Kidney glomerular epithelial cell (primary cell): ENCODE measurements at regions not wholly inside any gene's neighbourhood (a gene's known extent, or its start where the extent isn't known, plus 50 kb on each side); places are given as distances from the start of the nearest gene placed in this dataset.

Experiments
- DNase-seq: peaks from one replicate; lab custom pipeline; 2025; lab: John Stamatoyannopoulos, UW

DNA sequence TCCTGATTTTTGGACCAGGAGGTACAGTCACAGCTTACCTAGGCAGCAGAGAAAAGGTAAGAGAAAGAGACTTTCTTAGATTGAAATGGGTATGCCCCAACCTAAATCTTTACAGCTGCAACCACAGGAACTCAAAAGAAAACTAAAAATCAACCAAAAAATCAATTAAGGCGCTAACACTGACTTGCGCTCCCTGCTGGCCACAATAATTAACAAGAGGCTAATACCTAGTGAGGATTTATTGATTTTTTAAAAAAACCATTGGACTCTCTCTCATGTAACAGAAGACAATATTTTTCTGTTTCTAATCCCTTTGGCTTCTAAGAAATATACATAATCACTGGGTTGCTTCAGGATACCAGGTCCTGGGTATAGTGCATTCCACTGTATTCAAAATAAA lies 153.9 kb upstream of the TENM3 start:
- no peak for DNase-seq

DNA sequence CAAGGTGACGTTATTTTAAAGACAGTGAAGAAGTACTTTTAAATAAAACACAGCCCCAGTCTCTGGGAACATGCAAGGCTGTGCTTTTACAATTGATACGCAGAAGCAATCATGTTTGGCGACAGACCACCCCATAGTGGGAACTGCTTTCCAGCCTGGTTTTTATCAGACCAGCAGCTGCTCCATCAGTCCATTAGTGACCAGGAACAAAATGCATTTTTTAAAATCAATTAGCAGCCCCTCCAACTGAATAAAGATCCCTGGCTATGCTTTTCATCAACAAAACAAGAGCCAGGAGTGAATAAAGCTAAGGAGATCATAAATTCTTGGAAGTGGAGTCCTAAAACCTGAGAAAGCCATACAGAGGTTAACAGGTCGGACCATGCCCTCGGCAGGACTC lies 153.0 kb upstream of the TENM3 start:
- DNase-seq = no peak

DNA sequence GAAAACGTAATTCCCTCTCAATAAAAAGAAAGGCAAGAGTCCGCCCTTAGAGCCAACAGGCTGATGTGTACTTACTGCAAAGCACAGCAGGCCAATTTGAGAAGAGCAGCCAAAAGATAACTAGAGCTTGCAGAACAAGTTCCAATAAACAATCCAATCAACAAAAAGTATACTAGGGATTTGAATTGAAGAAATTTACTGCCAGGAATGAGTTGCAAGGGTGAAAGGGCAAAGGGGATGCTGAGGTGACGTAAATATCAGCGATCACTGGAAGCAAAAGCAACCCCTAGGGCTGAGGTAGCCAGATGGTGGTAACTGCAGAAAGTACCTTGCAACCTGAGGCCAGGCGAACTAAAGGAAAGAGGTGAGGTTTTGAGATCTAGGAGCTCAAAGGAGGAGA lies 152.1 kb upstream of the TENM3 start:
- no peak for DNase-seq

DNA sequence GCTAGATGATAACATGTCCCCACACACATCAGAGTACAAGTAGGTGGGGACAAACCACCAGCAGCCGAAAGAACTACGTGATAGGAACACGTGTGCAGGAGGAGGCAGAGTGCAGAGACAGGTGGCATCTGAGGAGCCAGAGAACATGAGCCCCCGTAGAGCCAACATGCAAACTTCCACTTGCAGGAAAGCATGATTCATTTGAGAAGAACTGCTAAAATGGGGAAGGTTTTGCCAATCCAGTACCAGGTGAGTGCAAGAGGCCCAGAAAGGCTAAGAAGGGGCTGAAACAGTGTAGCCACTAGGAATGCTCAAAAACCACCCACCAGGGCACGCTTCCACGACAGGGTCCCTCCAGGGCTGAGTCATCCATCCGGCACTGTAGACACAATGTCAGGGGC lies 149.8 kb upstream of the TENM3 start:
- no peak for DNase-seq

DNA sequence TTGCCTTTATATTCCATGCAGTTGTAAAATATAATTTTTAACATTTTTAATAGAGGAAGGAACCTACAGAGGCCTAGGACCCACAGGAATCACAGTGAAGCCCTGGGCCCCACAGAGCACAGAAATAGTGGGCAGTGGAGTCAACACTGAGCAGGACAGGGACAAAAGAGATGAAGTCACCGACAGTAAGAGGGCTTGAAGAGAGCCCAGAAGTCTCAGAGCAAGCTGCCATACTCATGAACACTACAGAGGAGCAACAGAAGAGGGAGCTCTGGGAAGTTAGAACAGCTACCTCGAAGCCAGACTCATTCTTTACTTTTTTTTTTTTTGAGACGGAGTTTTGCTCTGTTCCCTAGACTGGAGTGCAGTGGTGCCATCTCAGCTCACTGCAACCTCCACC lies 149.3 kb upstream of the TENM3 start:
- DNase-seq = no peak

DNA sequence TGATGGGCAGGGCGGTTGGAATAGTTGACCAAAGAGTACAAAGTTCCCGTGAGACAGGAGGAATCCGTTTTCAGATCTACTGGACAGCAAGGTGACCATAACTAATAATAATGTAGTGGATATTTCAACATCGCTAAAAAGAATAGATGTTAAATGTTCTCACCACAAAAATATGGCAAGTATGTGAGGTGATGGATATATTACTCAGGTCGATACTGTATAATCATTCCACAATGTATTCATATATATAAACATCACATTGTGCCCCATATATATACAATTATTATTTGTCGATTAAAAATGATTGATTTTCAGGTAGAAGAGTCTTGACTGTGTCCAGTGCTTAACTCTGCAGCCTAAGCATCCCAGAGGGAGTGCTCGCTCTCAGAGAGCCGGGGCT lies 141.6 kb upstream of the TENM3 start:
- DNase-seq = no peak

DNA sequence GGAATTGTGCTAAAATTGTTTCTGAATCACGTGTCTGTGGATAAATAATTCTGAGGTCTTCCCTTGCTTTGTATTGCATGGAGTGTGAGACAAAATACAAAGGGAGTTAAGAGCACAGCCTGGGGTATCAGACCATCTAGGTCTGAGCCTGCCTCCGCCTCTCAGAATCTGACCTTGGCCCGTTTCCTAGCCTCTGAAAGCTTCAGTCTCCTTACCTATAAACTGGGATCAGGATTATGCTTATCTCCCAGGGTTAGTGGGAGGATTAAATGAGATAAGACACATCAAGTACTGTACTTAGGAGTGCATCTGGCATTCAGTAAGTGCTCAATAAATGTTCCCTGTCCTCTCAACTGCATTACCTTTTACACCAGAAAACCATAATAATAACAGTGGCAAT lies 140.6 kb upstream of the TENM3 start:
- DNase-seq = no peak

DNA sequence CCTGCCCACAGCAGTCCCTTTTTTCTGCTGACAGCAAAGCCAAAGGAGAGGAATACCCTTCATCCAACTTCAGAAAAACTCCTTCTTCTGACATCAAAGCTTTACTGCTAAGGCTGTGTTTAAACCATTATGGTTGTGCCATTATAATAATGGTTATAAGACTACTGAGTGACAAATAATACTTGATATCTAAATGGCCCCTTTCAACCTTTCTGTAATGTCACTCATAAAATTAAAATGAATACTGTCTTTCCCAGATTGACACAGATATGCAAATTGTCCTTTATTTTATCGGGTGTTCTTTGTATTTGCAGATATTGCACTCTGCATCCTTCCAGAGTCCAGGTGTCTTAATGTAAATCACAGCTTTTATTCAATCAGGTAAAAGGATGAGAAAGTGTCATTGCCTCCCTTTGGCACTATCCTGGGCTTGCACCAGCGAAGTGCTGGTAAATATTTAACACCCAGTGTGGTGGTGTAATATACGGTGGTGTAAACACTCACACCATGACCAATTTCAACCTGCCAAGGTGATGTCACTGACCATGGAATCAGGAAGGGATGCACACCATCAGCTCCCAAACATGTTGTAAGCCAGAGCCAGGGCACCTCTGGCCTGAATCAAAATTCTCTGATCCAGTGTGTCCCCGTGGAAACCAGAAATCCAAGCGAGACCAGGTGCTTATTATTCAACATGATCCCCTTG lies 139.4 kb upstream of the TENM3 start:
- DNase-seq = no peak

DNA sequence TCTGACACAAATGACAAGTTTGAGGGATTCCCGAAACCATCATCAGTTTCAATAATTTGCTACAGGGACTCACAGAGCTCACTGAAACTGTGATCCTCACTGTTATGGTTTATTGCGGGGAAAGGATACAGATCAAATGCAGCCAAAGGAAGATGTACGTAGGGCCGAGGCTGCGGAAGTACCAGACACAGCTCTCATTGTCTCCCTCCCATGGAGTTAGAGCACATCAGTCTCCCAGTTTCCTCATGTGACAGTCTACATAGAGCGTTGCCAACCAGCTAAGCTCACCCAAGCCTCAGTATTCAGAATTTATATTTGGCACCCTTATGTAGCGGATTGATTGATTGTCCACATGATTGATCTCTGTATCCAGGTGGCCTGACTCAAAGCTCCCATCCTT lies 137.8 kb upstream of the TENM3 start:
- no peak for DNase-seq

DNA sequence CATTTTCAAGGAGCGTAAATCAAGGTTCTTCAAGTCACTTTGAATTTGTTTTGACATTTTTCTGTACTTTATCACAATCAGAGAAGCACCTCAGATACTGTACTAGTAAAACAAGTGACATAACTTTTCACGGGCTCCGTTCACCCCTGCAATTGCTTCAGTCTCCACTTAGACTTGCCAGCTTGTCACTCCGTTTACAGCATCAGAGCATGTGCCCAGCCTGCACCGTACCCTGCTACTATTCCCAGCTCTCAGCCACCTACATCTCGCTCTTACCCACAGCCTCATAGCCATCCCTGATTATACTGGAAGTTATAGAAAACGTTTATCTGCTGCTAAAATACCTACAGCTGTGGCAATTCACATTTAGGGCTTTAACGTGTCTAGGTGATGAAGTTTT lies 135.3 kb upstream of the TENM3 start:
- no peak for DNase-seq

DNA sequence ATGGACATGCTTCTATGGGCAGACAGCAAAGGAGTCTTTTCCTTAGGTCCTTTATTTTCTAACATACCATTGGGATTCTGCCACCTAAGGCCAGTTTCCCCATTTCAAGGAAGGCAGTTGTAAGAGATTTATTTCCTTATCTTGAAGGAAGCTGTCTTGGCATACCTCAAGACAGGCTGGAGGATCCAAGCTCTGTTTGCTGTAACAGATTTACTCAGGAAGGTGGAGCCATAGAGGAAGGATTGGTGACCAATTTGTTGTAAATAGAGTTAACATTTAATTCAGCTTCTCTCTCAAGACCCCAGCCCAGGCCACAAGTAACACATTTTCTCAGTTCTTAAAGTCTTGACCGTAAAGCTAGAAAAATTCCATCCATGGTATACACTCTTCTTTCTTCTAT lies 131.6 kb upstream of the TENM3 start:
- no peak for DNase-seq

DNA sequence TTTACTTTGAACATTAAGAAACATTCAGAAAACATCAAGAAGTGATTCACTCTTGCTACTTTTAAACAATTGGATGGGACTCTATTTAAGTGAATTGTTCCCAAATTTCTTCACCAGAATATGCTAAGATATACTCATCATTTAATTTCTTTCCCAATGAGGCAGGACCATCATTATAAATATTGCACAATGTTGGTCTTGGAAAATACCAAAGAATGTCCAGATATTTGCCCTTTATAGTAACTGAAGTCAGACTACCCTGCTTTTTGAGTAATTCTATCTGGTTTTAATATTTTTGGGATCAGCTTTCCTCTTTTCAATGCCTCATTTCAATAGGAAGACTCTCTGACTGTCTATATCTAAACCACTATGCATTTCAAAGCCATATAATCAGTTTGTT lies 129.4 kb upstream of the TENM3 start:
- DNase-seq = no peak

DNA sequence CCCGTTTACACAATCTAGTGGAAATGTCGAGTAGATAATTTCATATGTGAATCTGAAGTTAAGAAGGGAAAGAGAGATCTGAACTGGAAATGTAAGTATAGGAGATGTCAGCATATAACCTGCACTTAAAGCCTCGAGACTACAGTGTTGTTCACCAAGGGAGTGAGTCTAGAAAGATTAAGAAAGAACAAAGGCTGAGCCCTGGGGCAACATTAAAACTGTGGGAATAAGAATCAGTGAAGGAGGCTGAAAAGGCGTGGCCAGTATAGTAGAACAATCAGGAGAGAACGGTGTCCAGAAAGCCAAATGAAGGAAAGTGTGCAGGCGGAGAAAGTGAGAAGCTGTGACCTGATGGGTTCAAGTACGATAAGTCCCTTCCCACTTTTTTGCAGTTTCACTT lies 118.8 kb upstream of the TENM3 start:
- no peak for DNase-seq

DNA sequence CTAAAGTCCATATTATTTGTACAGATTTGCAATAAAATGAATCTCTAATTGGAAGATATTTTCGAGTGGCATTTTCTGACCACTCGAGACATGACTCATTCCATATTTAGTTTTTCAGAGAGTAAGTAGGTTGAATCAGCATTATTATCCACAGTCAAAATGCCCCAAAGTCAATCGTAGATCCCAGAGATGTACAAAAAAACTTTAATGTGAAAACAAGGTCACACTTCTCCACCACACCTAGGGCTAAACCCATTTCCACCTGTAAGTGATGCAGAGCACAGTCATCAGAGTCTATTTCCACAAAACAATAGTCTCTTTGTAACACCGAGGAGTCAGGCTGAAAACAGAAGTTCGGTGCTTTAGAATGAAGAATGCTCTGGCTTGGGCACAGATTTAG lies 117.1 kb upstream of the TENM3 start:
- DNase-seq = no peak

DNA sequence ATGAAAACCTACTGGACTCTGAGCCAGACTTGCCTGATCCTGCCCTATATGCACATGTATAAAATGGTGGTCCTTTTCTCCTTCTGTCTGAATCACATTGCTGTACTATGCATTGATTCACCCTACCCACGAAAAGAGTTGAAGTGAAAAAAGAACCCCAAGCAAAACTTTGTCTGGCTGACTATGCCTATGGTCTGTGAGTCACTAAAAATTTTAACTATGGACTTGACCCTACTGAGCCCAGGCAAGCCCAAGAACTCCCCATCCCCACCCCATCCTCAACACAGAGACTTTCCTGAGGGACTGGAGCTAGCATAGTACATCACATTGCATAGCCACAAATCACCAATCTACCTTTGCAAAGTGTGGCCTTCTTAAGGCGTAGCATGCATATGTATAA lies 116.6 kb upstream of the TENM3 start:
- no peak for DNase-seq

DNA sequence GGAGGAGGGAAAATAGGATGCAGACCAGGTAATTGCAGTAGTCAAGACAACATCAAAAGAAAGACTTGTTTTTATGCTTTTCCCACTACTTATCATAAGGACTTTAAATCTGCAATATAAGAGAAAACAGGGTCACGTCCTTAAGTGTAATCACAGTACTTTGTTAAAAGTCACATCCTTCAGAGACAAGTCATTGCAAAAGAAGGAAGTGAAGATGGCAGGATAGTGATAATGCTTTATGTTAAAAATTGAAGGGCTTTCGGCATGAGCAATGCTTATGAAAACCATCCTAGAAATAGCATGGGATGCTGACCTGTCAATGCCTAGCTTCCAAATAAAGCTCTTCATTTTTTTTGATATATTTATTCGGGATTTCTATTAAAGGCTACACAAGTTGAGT lies 110.2 kb upstream of the TENM3 start:
- no peak for DNase-seq

DNA sequence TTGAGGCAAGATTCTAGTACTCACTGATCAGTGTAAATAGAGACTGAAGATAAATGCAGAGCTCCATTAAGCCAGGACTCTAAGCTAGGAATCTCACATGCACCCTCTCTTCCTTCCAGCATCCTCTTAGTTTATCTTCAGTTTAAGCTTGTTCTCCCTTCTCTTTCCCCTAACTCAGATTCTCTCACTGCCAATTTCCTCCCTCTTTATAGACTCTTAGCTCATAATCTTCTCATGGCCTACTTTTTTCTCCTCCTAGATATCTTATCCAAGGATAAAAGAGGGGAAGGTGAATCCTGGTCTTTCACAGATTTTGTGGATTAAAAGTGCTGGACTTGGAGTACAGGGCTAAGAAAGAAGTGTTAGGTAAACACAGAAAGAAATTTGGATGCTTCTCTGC lies 108.9 kb upstream of the TENM3 start:
- no peak for DNase-seq

DNA sequence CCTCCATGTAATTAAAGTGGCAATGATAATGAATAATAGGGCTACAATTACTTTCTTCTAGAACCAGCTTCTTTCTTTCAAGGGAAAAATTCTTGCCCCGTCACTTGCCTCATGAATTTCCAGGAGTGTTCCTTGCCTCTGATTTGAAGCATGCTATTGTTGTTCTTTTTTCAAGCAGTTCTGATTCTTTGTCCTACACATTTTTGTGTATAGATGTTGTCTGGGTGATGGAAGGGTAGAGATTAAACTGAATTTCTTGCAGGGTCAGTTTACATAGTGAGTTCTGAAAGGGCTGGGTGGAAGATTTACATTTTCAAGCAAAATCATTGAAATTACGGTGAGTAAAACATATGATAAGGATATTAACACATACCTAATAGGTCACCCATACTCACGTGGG lies 107.0 kb upstream of the TENM3 start:
- no peak for DNase-seq

DNA sequence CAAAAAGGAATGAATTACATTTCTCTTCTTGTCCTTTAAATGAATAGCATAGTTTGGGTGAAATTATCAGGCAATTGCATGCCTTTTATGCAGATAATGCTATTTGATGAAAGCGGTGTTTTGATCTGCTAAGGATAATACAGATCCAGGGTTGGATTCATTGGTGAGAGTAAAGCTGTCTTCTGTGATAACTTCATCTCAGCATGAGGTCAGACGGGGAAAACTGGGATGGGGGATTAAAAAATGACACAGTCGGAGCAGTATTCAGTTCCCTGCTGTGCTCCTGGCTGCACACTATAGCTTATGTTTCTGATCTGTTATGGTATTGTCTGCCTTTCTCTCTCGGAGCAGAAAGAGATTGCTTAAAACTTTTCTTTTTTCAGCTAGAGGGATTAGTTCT lies 105.9 kb upstream of the TENM3 start:
- DNase-seq = no peak

DNA sequence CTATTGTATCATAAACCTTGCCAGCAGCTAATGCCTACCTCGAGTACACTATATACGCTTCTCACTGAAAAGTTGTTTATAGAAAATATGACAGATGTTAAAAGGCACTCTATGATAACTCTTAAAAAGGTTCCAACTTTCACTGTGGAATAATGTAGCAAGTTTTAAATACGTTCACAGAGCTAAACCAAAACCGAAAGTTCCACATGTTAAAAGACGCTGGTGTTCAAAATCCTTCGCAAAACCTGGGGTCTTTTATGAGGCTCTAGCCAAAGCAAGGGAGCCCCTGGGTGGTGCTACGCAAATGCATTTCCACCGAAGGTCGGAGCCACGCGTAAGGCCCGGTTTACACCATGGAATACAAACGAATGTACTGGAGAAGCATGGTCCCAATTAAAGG lies 103.7 kb upstream of the TENM3 start:
- DNase-seq = no peak

DNA sequence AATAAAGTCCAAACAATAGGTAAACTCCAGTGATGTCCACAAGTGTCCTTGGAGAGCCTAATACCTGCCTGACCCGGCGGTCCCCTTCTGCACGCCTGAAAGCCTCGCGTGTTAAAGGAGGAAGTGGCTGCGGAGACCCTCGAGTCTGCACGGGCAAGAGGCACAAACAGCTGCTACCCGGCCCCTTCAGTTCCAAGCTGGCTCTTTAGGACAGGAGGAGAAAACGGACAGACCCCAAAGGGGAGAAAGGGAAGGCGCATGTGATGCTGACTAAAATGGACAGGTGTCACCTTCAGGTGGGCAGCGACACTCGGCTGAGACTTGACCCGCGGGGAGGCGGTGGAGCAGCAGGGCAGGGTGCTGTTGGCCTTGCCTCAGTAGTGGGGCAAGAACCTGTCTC lies 102.7 kb upstream of the TENM3 start:
- no peak for DNase-seq

DNA sequence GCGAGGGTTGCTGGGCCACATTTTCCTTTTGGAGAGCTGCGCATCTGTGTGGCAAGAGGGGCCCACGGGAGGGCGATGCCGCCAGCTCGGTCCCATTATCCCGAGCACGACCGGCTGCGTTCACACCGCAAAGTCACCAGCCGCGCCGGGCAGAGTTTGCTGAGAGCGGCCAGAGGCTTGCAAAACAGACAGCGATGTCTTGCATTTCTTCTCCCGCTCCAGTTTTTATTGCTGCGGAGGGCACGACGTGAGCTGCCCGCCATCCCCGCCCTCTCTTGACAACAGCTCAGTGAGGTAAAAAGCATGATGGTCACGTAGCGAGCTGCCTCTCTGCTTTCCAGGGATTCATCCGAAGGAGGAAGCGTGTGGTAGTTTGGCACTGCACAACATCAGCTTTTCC lies 102.1 kb upstream of the TENM3 start:
- no peak for DNase-seq

DNA sequence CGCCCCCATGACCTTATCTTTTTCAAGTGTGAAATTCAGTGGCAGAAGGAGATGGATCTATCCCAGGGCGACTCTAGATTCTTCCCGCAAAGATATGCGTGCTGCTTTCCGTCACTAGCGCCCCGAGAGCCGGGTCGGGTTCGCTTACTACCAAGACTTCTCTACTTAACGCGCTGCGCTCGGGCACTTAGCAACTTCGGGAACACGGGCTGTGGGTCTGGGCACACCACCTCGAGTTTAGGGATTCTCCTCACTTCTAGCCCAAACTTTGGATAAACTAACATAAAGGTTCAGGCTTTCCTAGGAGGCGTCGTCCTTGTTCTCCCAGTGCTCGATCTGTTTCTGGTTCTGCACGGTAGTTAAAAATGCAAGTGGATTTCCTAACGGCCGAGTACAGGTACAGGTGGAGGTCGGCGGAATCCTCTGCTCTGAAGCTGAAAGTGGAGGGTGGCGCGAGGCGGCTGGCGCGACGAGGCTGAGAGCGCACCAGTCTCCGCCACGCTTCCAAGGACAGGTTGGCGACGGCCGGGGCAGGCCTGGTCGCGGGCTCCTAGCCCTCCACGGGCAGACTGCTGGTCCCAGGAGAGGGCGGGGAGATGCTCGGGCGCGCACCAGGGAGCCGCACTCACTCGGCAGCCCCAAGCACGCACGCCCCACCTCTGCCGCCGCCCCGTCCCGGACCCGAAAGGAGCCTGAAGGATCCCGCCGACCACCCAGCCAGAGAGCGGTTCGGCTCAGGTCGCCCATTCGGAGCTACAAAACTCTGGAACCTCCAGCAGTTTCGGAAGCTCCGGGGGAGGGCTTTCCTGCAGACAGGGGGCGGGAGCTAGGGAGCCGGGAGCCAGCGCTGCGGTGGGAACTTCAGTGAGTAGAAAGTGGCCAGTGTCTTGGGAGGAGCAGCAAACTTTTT lies 100.8 kb upstream of the TENM3 start:
- DNase-seq = no peak
